Fibroblast of skin of abdomen (primary cell): ENCODE measurements at regions not wholly inside any gene's neighbourhood (a gene's known extent, or its start where the extent isn't known, plus 50 kb on each side); places are given as distances from the start of the nearest gene placed in this dataset.
"Not testable (repeated sequence)": the region's sequence is repeated elsewhere in the genome, so short reads cannot be mapped to it uniquely, and the experiment has no call there.

Source experiments
- DNase-seq: peaks from one replicate; pipeline ENCODE4 v3.0.0-alpha.2; 2013

DNA sequence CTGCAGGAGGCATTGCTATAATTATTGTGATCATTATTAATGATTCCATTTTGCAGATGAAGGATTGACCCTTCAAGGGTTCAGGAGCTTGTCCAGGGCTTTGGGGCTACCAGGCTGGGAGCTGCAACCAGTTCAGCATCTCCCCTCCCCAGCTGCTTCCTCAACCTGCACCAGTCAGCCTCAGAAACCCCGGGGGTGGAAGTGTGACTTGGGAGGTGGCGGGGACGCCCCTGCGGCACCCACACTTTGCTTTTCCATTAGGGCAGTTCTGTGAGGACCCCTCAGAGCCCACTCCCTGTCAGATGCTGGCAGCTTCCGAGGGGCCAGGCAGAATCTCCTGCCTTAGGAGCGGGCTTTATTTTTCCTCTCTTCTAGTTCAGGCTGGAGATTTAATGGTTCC lies 85.6 kb downstream of the OLFM1 start:
- no peak for DNase-seq

DNA sequence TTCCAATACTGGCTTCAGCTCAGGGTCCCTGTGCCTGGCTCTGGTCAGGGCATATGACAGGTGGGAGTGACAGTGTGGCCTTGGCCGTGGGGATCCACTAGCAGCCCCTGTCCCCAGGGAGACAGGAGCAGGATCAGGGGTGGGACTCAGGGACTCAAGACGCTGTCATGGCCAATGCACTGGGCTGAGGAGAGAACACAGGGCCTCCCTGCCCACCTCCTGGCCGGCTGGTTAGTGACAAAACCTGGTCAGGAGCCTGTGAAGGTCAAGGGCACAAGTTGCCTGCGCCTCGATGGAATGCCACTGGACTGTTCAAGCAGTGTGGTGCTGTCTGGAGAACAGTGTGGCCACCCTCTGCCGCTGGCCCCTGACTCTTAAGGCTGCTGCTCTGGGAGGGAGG lies 86.8 kb downstream of the OLFM1 start:
- no peak for DNase-seq

DNA sequence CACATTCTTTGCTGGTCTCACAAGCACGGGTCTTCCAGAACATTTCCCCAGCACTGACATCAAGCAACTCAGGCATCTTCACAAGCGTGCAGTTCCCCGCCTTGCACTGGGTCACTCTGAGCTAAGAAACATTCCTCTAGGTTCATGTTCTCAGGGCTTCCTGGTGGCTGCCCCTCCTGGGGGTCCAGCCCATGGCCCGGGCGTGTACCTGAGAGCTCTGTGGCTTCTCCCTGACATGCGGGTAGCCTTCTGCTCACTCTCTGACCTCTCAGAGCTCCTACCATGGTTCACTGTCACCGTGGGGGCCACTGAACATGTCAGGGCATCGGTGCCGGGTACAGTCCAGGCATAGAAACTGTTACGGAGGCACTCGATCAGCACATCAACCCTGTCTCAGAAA lies 87.5 kb downstream of the OLFM1 start:
- no peak for DNase-seq

DNA sequence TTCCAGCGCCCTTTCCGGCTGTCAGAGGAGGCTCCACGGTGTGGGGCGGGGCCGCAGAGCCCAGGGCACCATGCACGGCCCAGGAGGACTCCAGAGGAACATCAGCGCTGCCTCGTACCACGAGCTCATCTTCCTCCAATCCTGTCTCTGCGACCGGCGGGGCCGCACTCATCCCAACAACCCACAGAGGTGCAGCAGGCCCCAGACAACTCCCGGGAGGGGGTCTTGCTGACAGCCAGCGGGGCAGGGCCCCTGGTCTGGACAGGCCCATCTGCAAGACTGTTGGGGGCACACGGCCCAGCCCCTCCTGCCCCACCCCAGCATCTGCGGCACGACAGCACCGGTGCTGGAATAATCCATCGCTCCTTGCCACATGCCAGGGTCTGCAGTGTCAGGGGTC lies 88.8 kb downstream of the OLFM1 start:
- no peak for DNase-seq

DNA sequence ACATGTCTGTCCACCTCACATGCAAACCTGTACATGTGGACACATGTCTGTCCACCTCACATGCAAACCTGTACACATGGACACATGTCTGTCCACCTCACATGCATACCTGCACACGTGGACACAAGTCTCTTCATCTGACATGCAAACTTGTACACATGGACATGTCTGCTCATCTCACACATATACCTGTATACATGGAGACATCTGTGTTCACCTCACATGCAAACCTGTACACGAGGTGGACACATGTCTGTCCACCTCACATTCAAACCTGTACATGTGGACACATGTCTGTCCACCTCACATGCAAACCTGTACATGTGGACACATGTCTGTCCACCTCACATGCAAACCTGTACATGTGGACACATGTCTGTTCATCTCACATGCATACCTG lies 90.1 kb downstream of the OLFM1 start:
- not testable (repeated sequence) for DNase-seq

DNA sequence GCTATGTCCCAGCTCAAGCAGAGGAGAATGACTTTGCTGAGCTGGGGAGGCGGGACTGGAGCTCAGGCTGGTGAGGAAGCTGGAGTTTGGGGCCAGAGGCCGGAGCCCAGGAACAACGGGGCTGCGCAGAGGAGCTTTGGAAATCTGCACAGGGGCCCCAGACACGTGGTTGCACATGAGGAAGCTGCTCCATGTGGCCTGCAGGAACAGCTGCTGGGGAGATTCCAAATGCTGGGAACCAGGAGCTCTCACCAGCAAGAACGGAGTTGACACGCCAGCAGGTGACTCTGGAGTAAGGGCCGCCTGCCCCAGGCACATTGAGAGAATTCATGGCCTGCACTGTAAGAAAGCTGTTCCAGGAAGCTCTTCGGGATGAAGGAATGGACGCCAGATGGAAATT lies 91.0 kb downstream of the OLFM1 start:
- DNase-seq = no peak

DNA sequence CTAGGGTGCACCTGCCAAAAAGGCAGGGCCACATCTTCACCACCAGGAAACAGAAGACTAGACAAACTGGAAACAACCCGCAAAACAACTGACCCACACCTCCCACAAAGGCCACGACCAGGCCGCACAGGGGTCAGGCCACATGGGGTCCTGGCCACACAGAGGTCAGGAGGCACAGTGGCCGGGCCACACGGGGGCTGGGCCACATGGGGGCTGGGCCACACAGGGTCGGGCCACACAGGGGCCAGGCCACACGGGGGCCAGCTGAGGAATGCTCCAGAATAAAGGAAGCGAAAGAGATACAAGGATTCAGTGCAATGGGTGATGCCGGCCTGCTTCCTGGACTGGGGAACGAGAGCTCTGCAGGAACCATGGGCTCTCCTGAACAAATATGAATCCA lies 91.6 kb downstream of the OLFM1 start:
- DNase-seq = no peak

DNA sequence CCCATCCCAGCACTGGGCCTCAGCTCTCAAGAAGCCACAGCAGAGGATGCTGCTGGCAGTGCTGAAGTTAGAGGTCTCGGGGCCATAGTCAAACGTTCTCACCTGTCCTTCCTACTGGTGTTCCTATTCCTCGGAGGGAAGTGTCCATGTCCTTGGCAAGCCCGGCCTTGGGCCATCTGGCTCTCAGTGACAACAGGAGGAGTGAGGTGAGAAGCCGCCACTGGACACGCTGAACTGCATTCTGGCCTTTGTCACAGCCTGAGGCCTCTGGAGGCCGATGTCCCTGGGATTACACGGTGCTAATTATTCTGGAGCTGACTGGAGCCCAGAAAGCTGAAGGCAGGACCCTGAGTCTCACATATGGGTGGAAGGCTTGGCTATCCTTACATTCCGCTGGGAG lies 92.5 kb downstream of the OLFM1 start:
- DNase-seq = no peak

DNA sequence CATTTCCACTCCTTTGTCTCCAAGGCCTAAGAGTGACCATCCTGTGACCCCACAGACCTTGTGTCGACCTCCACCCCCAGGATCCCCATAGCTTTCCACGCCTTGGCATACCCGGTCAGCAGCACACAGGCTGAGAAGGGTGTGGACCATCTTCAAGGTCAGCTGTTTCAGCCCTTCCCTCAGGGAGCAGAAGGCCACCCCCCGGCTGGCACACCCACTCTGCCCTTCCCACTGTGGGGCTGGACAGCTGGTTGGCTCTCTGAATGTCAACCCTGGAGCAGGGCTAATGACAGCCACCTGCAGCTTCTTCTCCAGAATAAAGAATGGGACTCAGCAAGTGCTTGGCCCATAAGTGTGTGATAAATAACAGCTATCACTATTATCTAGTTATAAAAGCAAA lies 93.1 kb downstream of the OLFM1 start:
- no peak for DNase-seq

DNA sequence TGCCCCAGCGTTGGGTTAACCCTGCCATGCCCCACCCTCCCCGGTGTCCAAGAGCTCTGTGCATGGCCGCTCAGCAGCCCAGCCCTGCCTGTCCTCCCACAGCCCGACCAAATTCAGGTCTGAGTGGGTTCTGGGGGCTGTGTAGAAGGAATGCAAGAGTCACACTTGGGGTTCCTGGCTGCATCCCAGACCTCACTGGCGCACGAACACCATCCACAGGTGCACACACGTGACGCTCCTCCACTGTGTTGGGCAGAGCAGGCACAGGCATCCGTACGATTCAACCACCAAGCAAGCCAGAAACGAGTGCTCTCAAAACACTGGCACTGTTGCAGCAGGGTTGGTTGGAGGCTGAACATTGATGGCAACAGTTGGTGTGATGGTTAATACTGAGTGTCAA lies 93.9 kb downstream of the OLFM1 start:
- no peak for DNase-seq

DNA sequence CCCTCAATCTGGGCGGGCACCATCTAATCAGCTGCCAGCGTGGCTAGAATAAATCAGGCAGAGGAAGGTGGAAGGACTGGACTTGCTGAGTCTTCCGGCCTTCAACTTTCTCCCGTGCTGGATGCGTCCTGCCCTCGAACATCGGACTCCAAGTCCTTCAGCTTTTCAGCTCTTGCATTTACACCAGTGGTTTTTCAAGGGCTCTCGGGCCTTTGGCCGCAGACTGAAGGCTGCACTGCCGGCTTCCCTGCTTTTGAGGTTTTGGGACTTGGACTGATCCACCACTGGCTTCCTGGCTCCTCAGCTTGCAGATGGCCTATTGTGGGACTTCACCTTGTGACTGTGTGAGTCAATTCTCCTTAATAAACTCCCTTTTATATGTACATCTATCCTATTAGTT lies 94.4 kb downstream of the OLFM1 start:
- DNase-seq = not testable (repeated sequence)

DNA sequence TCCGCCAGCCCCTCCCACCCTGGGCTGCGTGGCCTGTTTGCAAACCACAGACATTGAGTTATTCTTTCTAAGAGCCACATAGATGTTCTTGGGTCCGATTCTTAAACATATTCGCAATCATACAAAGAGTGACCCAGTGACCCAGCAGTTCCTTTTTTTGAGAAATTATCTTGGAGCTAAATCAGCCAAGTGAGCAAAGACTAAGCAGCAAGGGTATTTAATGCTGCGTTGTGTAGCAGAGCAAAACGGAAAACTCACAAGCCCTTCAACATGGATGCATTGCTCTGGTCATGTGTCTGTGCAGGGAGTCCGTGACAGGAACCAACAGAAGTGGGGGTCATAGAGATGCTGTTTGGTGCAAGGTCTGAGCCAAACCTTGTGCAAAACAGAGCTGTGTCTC lies 95.6 kb downstream of the OLFM1 start:
- DNase-seq = no peak

DNA sequence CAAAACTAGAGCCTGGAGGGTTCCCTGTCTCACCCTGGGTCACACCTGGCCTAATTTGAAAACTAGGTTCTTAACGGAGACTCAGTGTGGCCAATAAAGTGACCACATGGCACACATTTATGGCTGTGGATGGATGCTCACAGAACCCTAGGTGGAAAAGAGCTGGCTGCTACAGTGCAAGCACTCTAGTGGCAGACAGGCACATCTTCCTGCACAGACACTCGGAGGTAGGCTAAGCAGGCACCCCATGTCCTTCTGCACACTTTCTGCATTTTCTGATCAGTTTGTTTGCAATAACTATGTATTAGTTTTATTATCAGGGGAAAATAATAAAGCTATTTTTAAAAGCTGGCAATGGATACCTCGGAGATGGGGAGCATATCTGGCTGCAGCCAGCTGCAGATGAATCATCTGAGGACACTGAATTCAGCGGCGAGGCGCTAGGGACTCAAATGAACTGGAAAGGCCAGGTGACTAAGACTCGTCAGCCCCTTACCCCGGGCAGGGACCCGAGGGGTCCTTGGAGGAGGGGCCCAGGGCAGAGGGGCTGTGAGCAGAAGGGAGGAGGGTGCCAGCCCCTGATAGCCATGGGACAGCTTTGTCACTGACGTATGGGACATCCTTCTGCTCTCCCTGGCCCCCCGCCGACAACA lies 96.2 kb downstream of the OLFM1 start:
- DNase-seq = no peak

DNA sequence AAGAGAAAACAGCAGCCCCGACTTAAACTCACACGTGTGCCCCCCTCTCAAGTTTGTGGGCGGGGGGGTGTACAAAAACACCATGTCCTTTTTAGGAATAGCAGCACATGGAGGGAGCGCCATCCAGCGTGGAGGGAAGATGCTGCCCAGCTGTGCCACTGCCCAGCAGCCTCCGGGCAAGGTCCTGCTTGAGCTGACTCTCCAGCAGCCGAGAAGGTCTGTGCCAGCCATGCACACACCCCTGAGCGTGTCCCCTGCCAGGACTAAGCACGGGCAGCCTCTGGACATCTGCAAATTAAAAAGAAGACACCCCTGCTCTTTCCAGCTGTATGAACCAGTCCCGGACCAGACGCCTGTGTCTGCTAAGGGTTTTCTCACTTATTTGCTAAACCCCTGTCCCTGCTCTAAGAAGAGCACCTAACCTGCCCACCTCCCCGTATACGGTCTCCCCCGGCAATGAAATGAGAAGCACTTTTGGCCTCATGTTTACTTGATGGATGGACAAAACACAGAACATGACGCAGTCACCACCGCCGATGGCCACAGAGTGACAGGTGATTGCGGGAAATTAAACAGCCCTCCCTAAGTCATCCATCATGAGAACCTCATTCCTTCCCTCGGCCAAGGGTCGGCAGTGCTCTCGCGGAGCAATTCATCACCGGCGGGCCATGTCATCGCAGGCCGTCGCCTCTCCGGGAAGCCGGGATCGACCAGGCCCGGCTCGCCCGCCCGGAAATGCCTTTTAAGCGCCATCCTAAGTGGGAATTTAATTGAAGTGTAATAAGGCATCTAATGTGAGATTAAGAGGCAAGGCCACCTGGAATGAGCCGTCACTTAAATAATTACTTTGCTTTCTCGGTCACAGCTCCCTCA lies 96.9 kb downstream of the OLFM1 start:
- DNase-seq = no peak

DNA sequence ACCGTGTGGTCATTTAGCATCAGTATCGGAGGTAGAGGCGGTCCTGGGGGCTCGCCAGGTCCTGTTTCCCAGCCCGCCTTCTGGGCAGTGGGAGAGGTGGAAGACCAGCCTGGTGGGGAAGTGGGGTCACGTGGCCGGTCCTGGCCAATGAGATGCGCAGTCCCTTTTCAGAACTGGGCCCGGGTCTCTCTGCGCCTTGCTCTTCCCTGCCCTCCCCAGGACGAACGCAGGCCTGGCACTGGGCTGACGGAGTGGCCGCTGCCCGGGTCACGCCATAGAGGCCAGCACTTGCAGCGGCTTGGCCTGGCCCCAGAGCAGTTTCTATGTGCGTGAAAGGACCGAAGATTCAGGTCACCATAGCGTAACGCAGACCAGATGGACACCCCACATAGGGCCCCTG lies 97.6 kb downstream of the OLFM1 start:
- no peak for DNase-seq

DNA sequence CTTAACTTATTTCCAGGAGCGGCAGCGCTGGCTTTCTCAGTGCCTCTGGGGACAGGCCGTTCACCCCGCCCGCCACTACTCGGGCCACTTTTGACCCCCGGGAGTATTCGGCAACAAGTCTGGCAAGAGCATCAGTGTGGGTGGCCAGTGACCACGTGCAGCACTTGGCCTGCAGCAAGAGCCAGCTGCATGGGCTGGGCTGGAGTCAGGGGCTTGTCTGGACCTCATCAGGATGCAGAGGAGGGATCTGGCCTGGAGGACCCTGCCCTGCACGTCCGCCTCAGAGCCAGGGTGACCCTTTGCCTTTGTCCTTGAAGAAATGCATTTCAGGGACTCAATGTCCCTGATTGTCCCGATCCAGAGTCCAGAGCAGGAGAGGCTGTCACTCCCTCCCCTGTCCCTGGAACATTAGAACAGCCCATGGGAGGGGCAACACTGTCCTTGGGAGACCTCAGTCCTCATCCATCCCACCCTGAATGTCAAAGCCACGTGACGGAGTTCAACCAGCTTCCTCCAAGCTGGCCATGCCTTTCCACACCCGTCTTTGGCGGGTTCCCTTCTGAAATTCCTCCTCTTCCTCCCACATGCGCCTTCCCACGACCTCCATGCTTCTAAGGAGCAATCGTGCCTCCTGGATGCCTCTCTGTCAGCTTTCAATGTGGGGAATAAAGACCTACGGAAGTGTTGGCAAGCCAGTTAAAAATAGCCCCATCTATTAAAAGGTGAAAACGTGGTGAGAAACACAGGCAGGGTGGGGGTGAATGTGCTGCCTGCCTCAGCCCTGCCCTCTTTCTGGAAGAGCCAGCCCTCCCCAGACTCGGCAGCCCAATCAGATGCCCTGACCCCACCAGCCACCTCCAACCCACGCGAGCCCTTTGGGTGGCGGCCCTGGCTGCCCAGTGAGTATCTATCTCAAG lies 99.0 kb downstream of the OLFM1 start:
- DNase-seq = no peak

DNA sequence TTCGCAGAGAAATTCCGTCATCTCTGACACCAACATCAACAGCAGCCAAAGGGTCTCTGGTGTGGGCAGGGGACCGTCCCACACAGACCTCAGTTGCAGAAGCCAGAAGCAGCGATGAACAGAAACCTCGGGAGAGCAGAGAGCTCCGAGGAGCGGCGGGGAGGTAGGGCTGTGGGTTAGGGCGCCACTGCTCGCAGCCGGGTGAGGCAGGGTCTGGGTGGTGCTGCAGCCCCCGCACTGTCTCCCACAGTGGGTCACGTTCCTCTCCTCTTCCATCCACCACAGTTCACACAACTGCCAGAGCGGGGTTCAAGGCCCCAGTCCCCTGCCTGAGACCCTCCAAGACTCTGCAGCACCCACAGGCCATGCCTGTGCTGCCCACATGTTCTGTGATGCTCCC lies 99.9 kb downstream of the OLFM1 start:
- DNase-seq = no peak

DNA sequence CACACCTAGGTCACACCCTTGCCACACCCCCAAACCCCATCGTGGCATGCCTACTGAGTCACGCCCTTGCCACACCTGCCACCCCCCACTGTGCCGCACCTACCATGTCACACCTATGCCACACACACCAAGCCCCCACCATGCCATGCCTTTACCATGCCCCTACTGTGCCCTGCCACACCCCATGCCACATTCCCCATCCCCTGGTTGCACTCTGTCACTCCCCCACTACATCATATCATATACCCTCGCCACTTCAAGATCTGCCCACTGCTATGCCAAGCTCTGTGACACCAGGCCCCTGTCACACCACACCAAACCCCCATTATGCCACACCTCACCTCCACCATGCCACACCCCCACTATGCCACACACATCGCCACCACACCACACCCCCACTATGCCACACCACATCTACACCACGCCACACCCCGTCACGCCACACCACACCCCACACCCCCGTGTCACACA lies 101.2 kb downstream of the OLFM1 start:
- DNase-seq = no peak

DNA sequence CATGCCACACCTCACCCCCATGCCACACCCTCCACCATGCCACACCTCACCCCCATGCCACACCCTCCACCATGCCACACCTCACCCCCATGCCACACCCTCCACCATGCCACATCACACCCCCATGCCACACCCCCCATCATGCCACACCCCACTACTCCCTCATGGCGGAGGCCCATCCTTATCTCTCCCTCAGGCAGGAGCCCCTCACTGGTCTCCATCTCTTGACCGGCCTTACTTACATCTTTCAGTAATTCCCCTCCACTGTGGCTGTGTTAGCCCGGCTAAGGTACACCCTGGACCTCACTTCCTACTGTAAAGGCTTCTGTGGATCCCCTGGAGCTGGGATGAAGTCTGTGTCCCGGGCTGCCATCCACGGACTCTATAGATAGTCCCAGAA lies 102.0 kb downstream of the OLFM1 start:
- DNase-seq = no peak

DNA sequence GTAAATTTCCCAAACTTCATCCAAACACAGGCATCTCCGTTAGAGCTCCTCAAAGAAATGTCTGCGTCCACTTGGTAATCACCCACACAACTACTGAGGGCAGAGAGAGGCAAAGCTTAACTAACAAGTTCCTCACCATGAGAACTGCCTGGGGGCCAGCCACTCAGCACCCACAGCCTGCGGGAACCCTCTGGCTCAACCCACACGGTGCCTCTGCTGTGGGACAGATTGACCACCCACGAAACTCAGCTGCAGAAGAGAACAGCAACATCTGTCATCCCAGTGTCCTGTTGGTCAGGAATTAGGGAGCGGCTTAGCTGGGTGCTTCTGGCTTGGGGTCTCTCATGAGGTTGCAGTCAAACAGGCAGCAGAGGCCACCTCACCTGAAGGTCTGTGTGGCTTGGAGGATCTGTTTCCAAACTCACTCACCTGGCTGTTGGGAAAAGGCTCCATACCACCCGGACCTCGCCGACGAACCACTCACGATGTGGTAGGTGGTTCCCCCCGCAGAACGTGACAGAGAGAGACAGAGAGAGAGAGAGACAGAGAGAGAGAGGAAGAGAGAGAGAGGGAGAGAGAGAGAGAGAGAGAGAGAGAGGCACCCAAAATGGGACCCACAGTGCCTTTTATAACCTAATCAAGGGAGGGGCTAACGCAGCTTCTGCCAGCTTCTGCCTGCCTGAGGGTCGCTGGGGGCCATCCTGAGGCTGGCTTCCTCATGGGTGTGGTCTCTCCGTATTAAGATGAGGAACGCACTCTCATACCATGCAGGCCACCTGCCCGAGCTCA lies 103.5 kb downstream of the OLFM1 start:
- DNase-seq = no peak

DNA sequence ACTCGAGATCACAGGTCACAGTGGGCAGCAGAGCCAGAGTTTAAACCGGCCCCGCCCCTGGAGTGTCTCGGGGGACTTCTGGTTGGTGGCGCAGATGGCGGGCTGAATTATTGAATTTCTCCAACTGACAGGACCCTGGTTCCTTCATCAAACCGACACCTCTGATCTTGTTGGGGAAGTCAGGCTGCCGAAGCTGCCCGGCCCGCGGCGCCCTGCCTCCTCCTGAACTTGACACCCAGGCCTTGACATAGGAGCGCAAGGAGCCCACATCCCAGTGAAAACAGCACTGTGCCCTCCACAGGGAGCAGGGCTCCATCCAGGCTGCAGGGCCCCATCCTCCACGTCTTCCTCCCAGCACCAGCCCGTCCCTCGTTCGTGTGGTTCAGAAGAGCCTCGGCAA lies 105.2 kb downstream of the OLFM1 start:
- DNase-seq = no peak

DNA sequence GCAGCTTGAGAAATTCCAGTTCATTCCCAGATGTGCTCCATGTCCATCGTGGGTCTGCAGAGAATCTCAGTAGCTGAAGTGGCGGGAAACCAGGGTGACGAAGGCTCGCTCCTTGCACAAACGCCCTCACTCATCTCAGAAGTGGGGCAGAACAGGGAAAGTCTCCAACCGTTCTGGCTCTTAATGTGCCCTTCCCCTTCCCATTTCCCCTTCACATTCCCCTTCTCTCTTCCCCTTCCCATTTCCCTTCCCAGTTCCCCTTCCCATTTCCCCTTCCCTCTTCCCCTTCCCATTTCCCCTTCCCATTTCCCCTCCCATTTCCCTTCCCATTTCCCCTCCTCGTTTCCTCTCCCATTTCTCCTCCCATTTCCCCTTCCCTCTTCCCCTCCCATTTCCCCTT lies 108.5 kb downstream of the OLFM1 start:
- not testable (repeated sequence) for DNase-seq
